ENCODE measurements at regions not wholly inside any gene's neighbourhood (a gene's known extent, or its start where the extent isn't known, plus 50 kb on each side); places are given as distances from the start of the nearest gene placed in this dataset.
A peak's percentile ranks its signal among the peaks of the same experiment; 100 is the strongest.

- Mint-ChIP-seq H3K4me3 (no peak overlapping the region), H3K27ac (peak overlapping the region in 1 of 10 donors; percentile 68), H3K36me3 (peaks cover 13 to 36% (median 31%) of the 10 kb centered on the region in 3 donors), H3K9me3 (peaks cover 0 to 15% (median 6%) of the 10 kb centered on the region in 9 donors), H3K4me1 (peaks cover 0 to 4% (median 0%) of the 10 kb centered on the region in 4 donors), H3K27me3 (no peaks in the 10 kb centered on the region)
- no peak for ATAC-seq
- POLR2A ChIA-PET = no interaction called here
- no peak for DNase-seq
Observed at GRCh38 chr5:127993476-127993875, 90.1 kb upstream of the SLC12A2 start.

GRCh38 chr5:127994087-127994660 lies 89.4 kb upstream of the SLC12A2 start:
- Mint-ChIP-seq H3K36me3 (peaks cover 13 to 36% (median 31%) of the 10 kb centered on the region in 3 donors), H3K9me3 (peaks cover 0 to 15% (median 6%) of the 10 kb centered on the region in 9 donors), H3K4me3 (no peak overlapping the region), H3K27ac (no peak overlapping the region), H3K4me1 (peaks cover 0 to 6% (median 0%) of the 10 kb centered on the region in 4 donors), H3K27me3 (no peaks in the 10 kb centered on the region)
- DNase-seq (no peak), ATAC-seq (no peak)
- POLR2A ChIA-PET = no interaction called here

DNA sequence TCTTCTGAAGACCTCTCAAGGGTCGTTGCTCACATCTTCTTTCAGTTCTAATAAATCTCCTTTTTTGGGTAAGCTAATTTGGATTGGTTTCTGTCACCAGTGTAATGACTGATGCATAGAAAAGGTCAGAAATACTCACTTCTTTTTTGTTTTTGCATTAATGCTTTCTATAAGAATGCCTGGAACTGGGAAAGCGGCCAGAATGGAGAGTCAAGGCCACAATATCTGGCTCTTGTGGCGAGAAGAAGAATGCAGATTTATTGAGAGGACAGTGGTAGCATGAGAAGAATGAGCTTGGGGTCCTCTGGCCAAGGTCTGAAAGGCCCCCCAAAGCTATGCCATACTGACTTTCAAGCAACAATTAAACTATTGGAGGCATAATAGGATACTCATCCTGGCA lies 88.0 kb upstream of the SLC12A2 start:
- Mint-ChIP-seq H3K9me3 (peaks cover 0 to 10% (median 2%) of the 10 kb centered on the region in 9 donors), H3K4me3 (no peak overlapping the region), H3K27ac (no peak overlapping the region), H3K36me3 (peaks cover 13 to 36% (median 28%) of the 10 kb centered on the region in 3 donors), H3K4me1 (peaks cover 0 to 6% (median 0%) of the 10 kb centered on the region in 4 donors), H3K27me3 (no peaks in the 10 kb centered on the region)
- ATAC-seq = no peak
- DNase-seq = no peak
- POLR2A ChIA-PET = no interaction called here

- no peak overlapping the region for H3K27ac Mint-ChIP-seq
- no peaks in the 10 kb centered on the region for H3K27me3 Mint-ChIP-seq
- ATAC-seq (no peak), DNase-seq (no peak)
- POLR2A ChIA-PET = no interaction called here
- H3K9me3 Mint-ChIP-seq = peaks cover 0 to 10% (median 0%) of the 10 kb centered on the region in 9 donors
- H3K36me3 Mint-ChIP-seq = peaks cover 6 to 26% (median 20%) of the 10 kb centered on the region in 3 donors
- H3K4me3 Mint-ChIP-seq = no peak overlapping the region
- peaks cover 0 to 6% (median 0%) of the 10 kb centered on the region in 4 donors for H3K4me1 Mint-ChIP-seq
Observed at GRCh38 chr5:127997201-127997704, 86.3 kb upstream of the SLC12A2 start.

DNA sequence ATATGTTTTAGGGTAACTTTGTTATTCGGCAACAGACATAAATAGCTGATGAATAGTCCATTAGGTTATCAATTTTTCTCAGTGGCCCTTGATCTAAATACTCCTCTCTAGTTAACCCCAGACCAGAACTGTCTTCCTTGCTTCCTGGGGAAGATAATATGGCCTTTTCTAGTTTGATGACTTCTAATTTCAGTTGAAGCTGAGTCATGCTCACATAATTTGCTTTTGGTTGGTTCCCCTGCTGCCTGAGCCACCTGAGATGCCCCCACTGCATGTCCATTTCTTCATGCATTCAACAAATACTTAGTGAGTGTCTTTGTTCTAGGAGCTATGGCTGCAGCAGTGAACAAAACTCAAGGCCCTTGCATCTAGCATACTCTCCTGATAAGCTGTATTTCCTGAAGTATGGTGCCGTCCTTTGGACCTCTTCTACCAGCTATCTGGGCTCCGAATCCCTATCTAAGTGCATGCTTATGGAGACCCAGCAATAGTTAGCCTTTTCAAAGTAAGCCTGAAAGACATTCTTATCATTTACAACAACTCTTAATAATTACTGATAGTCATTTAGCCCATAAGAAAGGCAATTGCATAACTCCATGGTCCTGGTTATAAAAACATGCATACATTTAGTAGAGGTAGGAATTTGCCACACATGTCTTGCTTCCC lies 84.5 kb upstream of the SLC12A2 start:
- ATAC-seq (no peak), DNase-seq (no peak)
- Mint-ChIP-seq H3K4me3 (no peak overlapping the region), H3K4me1 (peaks cover 0 to 2% (median 0%) of the 10 kb centered on the region in 4 donors), H3K27me3 (no peaks in the 10 kb centered on the region), H3K36me3 (peaks cover 0 to 28% (median 24%) of the 10 kb centered on the region in 3 donors), H3K27ac (no peak overlapping the region), H3K9me3 (no peaks in the 10 kb centered on the region)
- POLR2A ChIA-PET = no interaction called here

DNA sequence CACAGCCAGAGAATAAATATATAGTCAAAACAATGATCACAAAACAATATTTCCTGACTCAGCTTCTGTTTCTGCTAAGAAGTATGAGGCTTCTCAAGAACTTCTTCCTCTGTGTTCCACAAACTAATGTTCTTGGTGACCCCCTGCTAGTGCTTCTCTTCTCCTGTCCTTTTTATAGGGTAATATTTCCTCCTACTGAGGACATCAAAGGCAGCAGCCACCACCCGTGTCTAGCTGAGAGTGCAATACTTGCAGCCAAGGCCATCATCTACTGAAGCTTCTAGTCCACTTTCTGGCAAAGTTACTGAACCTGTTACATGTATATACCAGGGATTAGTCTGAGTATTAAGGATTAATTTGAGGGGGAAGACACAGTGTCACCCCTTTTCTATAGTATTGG lies 83.7 kb upstream of the SLC12A2 start:
- peaks cover 0 to 2% (median 0%) of the 10 kb centered on the region in 4 donors for H3K4me1 Mint-ChIP-seq
- H3K9me3 Mint-ChIP-seq = no peaks in the 10 kb centered on the region
- DNase-seq = no peak
- no peaks in the 10 kb centered on the region for H3K27me3 Mint-ChIP-seq
- H3K27ac Mint-ChIP-seq = no peak overlapping the region
- peaks cover 0 to 26% (median 26%) of the 10 kb centered on the region in 3 donors for H3K36me3 Mint-ChIP-seq
- POLR2A ChIA-PET = no interaction called here
- H3K4me3 Mint-ChIP-seq = no peak overlapping the region
- no peak for ATAC-seq

DNA sequence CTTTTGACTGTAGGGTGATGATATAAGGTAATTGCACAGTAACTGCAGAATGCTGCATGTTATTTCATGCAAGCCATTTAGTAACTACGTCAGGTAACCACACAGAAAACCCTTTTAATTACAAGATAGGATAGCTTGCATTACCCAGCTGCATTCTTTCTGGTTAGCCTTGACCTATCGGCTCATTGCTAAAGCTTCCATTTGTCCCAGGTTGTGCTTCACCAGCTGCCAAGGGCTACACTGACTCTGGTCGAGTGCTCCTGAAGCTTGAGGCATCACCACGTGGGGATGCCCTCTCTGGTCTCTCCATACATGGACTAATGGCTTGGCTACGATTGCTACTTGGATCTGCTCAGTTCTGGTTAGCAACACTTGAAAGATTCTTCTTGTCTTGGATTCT lies 81.1 kb upstream of the SLC12A2 start:
- POLR2A ChIA-PET = no interaction called here

DNA sequence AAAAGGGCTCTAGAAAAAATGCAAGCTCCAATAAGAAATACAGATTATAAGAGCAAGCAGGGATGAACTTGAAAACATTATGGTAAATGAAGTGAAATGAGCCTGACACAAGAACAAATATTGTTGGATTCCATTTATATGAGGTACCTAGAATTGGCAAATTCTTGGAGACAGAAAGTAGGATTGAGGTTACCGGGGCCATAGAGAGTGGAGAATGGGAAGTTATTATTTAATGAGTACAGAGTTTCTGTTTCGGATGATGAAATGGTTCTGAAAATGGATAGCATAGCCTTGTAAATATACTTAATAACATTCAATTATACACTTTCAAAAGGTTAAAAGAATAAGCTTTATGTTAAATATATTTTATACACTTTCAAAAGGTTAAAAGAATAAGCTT lies 75.6 kb upstream of the SLC12A2 start:
- DNase-seq (no peak), ATAC-seq (no peak)
- no peak overlapping the region for H3K4me3 Mint-ChIP-seq
- H3K9me3 Mint-ChIP-seq = no peaks in the 10 kb centered on the region
- H3K27me3 Mint-ChIP-seq = no peaks in the 10 kb centered on the region
- H3K4me1 Mint-ChIP-seq = peaks cover 0 to 2% (median 0%) of the 10 kb centered on the region in 4 donors
- no peak overlapping the region for H3K27ac Mint-ChIP-seq
- peaks cover 0 to 20% (median 11%) of the 10 kb centered on the region in 3 donors for H3K36me3 Mint-ChIP-seq
- POLR2A ChIA-PET = no interaction called here

More for the DNA sequence above, 81.1 kb upstream of the SLC12A2 start:
- Mint-ChIP-seq H3K27ac (no peak overlapping the region), H3K9me3 (no peaks in the 10 kb centered on the region), H3K27me3 (no peaks in the 10 kb centered on the region), H3K4me1 (peaks cover 0 to 3% (median 0%) of the 10 kb centered on the region in 4 donors), H3K4me3 (no peak overlapping the region), H3K36me3 (peaks cover 0 to 16% (median 13%) of the 10 kb centered on the region in 3 donors)
- no peak for ATAC-seq
- DNase-seq = no peak

GRCh38 chr5:128009403-128009802 lies 74.2 kb upstream of the SLC12A2 start:
- Mint-ChIP-seq H3K27ac (no peak overlapping the region), H3K4me1 (peaks cover 0 to 2% (median 0%) of the 10 kb centered on the region in 4 donors), H3K9me3 (no peaks in the 10 kb centered on the region), H3K27me3 (no peaks in the 10 kb centered on the region), H3K4me3 (no peak overlapping the region), H3K36me3 (peaks cover 0 to 13% (median 4%) of the 10 kb centered on the region in 3 donors)
- DNase-seq (no peak), ATAC-seq (no peak)
- POLR2A ChIA-PET = no interaction called here

DNA sequence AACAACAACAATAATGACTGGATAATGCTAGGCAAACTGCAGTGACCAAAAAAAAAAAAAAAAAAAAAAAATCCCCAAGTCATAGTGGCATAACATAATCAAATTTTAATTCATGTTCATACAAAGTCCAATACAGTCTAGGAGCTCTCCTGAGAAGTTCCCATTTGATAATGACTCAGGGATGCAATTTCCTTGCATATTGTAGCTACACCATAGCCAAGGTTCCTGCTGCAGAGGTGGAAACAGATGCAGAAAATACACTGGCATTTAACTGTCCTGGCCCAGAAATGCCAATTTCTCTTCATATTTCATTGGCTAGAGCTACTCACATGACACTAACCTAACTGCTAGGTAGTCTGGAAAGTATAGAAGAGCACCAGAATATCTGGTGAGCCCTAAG lies 72.2 kb upstream of the SLC12A2 start:
- no peak overlapping the region for H3K27ac Mint-ChIP-seq
- no peak overlapping the region for H3K4me3 Mint-ChIP-seq
- no peaks in the 10 kb centered on the region for H3K27me3 Mint-ChIP-seq
- peaks cover 0 to 6% (median 0%) of the 10 kb centered on the region in 4 donors for H3K4me1 Mint-ChIP-seq
- ATAC-seq = no peak
- peaks cover 0 to 8% (median 4%) of the 10 kb centered on the region in 3 donors for H3K36me3 Mint-ChIP-seq
- POLR2A ChIA-PET = no interaction called here
- H3K9me3 Mint-ChIP-seq = no peaks in the 10 kb centered on the region
- DNase-seq = no peak

- no peak overlapping the region for H3K4me3 Mint-ChIP-seq
- POLR2A ChIA-PET = no interaction called here
- peaks cover 0 to 5% (median 0%) of the 10 kb centered on the region in 3 donors for H3K36me3 Mint-ChIP-seq
- peaks cover 0 to 6% (median 0%) of the 10 kb centered on the region in 4 donors for H3K4me1 Mint-ChIP-seq
- DNase-seq (no peak), ATAC-seq (no peak)
- no peak overlapping the region for H3K27ac Mint-ChIP-seq
- no peaks in the 10 kb centered on the region for H3K9me3 Mint-ChIP-seq
- no peaks in the 10 kb centered on the region for H3K27me3 Mint-ChIP-seq
Observed at GRCh38 chr5:128014578-128014977, 69.0 kb upstream of the SLC12A2 start.

- Mint-ChIP-seq H3K9me3 (no peaks in the 10 kb centered on the region), H3K4me1 (peaks cover 0 to 6% (median 0%) of the 10 kb centered on the region in 4 donors), H3K4me3 (no peak overlapping the region), H3K36me3 (peaks cover 0 to 5% (median 3%) of the 10 kb centered on the region in 3 donors), H3K27ac (no peak overlapping the region), H3K27me3 (no peaks in the 10 kb centered on the region)
- ATAC-seq (no peak), DNase-seq (no peak)
- POLR2A ChIA-PET = no interaction called here
Observed at GRCh38 chr5:128015478-128015877, 68.1 kb upstream of the SLC12A2 start.

GRCh38 chr5:128015978-128016377 lies 67.6 kb upstream of the SLC12A2 start:
- Mint-ChIP-seq H3K4me1 (peaks cover 0 to 6% (median 0%) of the 10 kb centered on the region in 4 donors), H3K27me3 (no peaks in the 10 kb centered on the region), H3K4me3 (no peak overlapping the region), H3K9me3 (no peaks in the 10 kb centered on the region), H3K27ac (no peak overlapping the region), H3K36me3 (peaks cover 0 to 5% (median 3%) of the 10 kb centered on the region in 3 donors)
- POLR2A ChIA-PET = no interaction called here
- DNase-seq = no peak
- no peak for ATAC-seq
